HG03139 (cell line): ENCODE measurements at regions not wholly inside any gene's neighbourhood (a gene's known extent, or its start where the extent isn't known, plus 50 kb on each side); places are given as distances from the start of the nearest gene placed in this dataset.
"Not testable (repeated sequence)": the region's sequence is repeated elsewhere in the genome, so short reads cannot be mapped to it uniquely, and the experiment has no call there.

Experiments
- ATAC-seq: cut with Tn5 transposase; IDR thresholded peaks from one replicate; pipeline ENCODE4 v1.9.1; 2021; ENCODE audit not compliant: unreplicated experiment

- ATAC-seq: no peak
Observed at GRCh38 chr5:92378966-92379611, 996.0 kb upstream of the ARRDC3 start.

DNA sequence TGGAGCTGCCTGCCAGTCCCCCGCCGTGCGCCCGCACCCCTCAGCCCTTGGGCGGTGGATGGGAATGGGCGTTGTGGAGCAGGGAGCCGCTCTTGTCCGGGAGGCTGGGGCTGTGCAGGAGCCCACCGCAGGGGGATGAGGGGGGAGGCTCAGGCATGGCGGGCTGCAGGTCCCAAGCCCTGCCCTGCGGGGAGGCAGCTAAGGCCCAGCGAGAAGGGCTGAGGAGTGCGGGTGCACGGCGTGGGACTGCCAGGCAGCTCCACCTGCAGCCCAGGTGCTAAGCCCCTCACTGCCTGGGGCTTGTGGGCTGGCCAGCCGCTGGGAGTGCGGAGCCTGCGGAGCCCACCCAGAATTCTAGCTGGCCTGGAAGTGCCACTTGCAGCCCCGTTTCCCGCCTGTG lies 991.7 kb upstream of the ARRDC3 start:
- ATAC-seq: no peak

DNA sequence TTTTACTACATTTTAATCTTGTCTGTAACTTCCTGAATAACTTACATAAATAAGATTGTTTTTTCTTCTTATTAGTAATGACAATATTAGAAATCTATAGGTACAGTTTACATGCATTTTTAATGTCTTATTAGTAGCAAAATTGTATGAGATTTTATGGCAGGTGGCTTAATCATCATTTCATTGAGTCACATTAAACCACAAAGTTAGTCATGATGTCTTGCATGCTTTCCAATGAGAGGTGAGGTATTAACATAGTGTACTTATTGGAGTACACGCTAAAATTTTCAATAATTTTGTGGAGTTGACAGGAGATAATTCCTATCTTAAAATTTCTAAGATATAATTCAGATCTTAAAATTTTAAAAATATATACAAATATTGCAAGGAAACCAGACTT lies 989.6 kb upstream of the ARRDC3 start:
- no peak for ATAC-seq

DNA sequence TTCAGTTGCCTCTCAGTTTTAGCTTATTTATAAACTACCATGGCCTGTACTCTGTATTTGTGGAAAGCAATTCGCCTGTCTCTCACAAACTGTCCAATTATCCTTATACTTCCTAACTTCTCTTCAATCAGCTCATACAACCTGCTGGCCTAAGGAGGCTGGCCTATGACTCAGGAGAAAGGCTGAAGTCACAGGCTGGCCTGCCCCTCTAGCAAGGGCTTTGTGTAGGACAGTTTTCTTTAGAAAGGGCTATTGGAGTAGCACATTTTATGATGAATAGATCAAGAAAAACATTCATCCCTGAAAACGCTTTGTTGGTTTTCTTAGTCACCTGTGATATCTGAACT lies 988.7 kb upstream of the ARRDC3 start:
- ATAC-seq: no peak

GRCh38 chr5:92371171-92371888 lies 988.2 kb upstream of the ARRDC3 start:
- ATAC-seq: no peak

DNA sequence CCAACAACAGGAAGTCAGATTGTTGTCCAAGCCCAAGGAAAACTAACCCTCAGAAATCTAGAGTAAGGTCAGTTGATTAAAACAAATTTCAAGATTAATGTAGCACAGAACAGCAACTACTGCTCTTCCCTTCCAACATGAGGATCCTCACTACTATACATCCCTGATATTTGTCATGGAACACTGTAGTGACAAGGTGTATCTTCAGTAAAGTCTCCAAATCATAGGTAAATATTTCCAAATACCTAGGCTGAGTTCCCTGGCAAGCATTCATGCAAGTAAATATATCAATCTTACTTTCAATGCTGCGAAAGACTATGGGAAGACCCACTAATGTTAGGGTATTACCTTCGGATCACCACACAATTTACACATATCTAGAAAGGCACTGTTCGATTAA lies 986.9 kb upstream of the ARRDC3 start:
- no peak for ATAC-seq

- no peak for ATAC-seq
Observed at GRCh38 chr5:92369587-92369986, 986.5 kb upstream of the ARRDC3 start.

DNA sequence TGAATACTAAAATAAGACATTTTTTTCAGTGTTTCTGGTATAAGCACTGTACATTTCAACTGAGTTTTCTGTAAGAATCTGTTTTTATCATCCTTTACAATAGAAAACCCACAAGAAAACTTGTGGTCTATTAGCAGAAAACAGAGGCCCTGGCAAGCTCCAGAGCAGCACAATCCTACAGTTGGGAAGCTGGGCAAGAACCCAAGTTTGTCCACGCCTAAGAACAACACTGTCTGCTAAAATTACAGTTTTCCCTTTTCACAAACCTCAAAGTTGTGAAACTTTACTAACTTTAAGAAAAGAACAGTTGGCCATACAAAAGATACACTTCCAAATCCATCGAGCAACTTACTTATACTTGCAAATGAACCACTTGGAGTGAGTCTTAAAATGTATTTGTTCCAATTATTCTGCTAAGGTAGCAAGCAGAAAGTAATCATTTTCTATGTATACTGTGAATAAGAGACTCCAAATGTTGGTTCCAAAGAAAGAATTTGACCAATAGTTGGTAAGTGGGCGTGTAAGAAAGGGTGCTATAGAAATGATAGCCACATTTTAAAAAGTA lies 982.0 kb upstream of the ARRDC3 start:
- no peak for ATAC-seq

GRCh38 chr5:92353107-92354030 lies 970.3 kb upstream of the ARRDC3 start:
- no peak for ATAC-seq

DNA sequence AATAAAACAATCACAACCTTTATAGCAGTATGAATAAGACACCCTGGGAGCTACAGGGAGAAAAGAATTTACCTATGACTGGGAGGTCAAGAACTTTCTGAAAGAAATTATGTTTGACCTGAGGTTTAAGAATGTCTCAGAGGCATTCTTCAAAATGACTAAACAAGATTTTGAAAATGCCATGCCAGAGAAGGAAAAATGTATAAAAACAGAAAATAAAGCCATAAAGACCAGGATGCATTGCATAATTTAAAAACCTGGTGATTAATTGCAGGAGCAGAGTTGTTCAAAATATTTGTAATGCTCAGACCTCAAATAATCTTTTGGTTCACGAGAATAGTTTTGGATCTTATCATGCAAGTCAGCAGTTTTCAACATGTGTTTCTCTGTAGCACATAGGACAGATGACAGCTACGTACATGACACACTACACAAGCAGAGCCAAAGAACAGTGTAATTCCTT lies 954.7 kb upstream of the ARRDC3 start:
- no peak for ATAC-seq

DNA sequence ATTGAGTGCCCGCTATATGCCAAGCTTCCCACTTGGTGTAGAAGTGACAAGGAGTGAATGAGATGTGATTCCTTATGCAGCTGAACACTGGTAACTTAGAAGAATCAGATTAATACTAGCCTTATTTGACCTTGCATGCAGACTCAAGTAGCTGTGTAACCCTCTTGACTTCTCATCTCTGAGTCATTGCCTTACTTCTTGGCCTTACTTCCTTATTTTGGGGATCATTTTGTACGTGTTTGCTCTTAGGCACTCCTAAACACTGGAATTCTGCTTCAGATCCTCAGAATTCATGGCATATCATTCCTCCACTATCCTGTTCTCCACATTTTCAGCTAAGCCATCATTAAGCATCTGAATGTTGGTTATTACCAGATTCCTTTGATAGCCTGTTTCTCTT lies 948.9 kb upstream of the ARRDC3 start:
- ATAC-seq: no peak

DNA sequence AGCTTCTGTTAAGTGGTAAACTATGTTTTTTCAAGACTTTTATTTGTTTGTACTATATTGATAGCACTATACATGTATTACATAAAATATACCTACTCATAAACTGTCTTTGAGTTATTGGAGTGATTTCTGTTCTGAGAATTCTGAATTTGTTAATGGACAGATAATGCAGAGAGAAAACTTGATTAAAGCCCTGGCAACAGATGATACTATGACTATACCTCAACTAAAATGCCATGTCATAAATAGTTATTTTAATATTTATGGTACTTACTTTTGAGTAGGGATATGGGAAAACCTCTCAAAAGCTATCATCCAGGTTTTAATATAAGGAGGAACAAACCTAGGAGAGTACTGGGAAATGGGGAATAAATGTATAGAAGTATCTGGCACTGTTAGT lies 947.2 kb upstream of the ARRDC3 start:
- no peak for ATAC-seq

DNA sequence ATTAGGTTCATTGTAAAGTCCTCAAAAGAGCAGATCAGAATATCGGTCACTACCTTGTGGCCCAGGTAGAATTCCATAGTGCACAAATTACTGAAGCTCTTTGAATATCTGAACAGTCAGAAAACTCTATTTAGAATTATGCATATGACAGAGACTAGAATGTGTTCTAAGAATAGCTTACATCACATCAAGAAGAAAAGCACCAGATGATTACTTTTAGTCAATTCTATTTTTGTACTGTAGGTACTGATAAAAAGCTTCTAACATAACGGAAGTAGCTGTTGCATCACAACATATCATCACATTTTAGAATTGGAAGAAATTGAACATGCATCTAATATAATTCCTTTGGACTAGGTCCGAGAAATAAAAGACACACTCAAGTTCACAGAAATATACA lies 946.6 kb upstream of the ARRDC3 start:
- no peak for ATAC-seq

GRCh38 chr5:92328584-92329259 lies 945.6 kb upstream of the ARRDC3 start:
- ATAC-seq: no peak

DNA sequence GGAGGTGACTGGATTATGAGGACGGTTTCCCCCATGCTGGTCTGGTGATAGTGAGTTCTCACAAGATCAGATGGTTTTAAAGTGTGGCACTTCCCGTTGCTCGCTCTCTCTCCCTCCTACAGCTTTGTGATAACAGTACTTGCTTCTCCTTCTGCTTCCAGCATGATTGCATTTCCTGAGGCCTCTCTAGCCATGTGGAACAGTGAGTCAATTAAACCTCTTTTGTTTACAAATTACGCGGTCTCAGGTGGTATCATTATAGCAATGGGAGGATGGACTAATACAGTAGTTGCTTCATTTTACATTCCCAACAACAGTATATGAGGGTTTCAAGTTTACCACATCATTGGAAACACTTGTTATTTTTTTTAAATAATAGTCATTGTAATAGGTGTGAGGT lies 937.3 kb upstream of the ARRDC3 start:
- ATAC-seq: no peak

DNA sequence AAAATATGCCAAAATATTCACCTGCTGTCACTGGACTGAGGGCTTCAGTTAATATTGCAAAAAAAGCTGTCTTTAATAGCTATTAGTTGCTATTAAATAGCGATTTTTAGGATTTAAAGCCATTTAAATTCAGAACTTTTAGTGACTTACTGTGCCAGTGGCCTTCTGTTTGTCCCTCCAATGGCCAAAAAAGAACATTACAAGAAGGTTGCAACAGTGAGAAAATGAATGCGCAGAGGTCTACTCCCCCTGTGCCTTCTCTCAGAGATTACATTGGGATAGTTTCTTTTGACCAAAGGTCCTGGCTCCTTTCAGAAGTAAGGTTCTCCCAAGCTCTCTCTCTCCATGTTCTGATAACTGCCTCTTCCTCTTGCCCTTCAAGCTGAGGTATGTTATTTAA lies 930.3 kb upstream of the ARRDC3 start:
- no peak for ATAC-seq

GRCh38 chr5:92309336-92309991 lies 926.3 kb upstream of the ARRDC3 start:
- ATAC-seq: no peak

DNA sequence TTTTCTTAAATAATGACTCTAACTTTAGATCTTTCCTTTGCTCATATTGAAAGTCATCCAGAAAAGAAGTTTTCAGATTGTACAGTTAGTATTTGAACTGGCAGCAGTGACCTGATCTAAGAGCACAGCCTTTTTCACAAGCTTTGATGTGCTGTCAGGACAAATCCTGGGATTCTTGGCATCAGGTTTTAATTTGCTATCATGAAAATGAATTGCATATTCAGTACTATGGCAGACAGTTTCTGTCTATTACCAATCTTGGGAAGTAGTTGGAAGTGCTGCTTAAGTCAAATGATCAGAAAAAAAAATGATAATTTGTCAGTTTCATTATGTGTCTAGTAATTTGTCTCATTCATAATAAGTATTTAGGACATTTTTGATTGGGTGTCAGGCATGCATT lies 925.6 kb upstream of the ARRDC3 start:
- no peak for ATAC-seq

DNA sequence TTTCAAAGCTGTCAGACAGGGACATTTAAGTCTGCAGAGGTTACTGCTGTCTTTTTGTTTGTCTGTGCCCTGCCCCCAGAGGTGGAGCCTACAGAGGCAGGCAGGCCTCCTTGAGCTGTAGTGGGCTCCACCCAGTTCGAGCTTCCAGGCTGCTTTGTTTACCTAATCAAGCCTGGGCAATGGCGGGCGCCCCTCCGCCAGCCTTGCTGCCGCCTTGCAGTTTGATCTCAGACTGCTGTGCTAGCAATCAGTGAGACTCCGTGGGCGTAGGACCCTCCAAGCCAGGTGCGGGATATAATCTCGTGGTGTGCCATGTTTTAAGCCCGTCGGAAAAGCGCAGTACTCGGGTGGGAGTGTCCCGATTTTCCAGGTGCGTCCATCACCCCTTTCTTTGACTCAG lies 919.2 kb upstream of the ARRDC3 start:
- ATAC-seq: not testable (repeated sequence)

- ATAC-seq: no peak
Observed at GRCh38 chr5:92283521-92283920, 900.4 kb upstream of the ARRDC3 start.
